Stimulated activated CD4-positive, alpha-beta T cell treated with anti-CD3 and anti-CD28 coated beads, Interleukin-1b, Interleukin-23, amount 100 ng/mL, for 4 hours (primary cell): ENCODE measurements at regions not wholly inside any gene's neighbourhood (a gene's known extent, or its start where the extent isn't known, plus 50 kb on each side); places are given as distances from the start of the nearest gene placed in this dataset.

Experiments used
- DNase-seq, 2 donors: peaks; one replicate each; pipeline ENCODE4 v3.0.0-alpha.2; 2020; ENCODE audit warnings: low read depth in 2 of 2

DNA sequence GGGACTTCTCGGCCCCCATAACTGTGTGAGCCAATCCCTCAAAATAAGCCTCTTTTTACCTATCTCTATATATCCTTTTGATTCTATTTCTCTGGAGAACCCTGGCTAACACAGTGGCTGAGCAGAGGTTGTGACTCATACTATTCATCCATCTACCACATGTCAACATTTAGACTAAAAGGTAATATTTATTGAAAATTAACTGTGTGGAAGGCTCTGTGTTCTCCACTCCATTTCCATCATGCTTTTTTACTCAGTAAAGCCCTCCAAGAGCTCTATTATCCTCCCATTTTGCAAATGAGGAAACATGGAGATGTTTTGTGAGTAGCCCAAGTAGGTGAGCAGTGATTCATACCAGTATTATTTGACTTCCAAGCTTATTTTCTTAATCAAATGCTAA lies 217.9 kb upstream of the DCBLD2 start:
- DNase-seq, result no peak

DNA sequence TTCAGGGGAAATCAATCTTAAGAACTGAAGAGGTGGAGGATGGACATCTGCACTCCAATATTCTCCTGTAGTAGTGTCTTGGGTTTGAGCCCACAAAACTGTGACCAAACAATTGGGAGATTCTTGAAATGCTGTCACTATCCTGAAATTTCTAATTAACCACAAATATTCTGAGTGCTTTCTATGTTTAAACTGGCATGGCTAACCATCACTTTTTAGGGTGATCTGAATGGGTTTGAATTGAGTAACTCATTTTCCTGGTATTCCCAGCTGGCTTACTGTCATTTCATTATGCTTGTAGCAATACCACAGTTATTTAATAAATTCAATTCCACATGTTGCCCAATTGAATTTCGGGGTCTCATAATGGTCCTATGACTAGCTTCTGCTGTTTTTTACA lies 216.9 kb upstream of the DCBLD2 start:
- DNase-seq, result no peak

DNA sequence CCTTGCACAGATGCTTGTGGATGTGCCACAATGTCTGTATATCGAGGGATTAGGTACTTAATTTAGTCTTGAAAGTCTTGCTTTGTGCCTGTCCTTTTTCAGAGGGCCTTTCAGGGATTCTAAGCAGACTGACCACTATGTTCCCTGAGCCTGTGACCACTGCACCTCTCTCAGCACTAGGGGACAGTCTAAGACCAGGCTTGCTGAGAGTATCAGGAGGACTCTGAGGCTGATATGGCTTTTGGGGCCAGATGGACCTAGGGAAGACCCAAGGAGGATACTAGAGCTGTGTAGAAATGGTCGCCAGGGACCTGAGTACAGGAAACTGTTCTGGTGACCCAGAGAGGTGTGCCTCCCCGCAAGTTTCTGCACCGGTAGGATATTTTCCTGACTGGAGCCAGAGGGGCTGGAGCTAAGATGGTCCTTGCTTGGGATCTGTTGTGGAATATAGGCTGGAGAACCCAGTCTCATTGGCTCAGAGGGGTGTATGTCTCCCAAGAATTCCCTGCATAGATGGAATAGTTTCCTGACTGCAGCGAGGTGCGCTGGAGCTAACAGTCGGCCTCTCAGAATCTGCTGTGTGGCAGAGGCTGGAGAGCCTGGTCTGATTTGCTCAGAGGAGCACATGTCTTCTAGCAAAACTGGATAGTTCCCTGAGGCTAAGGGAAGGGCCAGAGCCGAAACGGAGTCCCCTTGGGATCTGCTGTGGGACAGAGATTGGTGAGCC lies 213.2 kb upstream of the DCBLD2 start:
- DNase-seq, result no peak

DNA sequence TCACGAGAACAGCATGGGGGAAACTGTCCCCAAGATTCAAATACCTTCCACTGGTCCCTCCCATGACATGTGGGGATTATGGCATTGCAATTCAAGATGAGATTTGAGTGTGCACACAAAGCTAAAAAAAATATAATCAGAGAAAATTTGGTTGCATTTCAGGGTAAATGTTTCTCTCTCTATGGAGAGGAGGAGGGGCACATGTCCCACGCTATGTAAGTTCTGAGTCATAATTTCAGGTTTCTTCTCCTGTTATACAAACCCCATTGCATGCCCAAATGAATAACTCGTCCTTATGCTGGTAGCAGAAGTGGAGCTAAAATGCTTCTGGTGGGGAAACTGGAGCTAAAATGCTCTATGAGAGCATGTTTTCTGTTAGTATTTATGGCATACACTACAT lies 209.7 kb upstream of the DCBLD2 start:
- no peak for DNase-seq

DNA sequence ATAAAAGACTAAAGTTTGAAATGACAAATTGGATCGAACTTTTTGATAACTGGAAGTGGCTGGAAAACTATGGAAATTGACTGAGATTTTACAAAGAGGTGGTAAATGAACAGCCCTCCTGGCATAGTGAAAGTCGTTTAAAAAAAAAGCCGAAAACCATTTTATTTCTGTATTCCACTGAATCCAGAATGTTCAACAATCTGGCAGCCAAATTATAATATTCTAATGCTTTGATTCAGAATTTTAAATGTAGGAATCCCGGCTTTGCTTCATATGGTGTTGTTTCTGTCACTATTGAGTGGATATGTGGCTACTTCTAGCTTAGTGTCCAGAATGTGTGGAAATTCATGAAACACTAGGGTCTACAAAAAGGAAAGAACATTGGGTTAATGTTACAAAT lies 208.9 kb upstream of the DCBLD2 start:
- no peak for DNase-seq

DNA sequence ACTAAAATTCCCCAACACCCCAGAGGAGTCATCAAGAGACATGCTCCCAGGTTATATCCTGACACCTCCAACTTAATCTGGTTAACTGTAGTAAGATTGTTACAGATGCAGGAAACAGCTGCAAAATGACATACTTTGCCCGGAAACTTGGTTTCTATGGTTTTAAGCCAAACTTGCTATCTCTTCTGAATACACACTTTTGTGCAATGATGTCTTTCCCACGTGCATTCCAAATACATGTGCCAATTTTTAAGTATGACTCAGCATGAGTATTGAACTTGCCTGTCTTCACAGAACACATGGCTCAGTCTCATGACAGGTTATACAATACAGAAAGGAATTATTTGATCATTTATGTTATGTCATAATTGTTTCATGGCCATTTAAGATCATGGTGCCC lies 207.0 kb upstream of the DCBLD2 start:
- no peak for DNase-seq

DNA sequence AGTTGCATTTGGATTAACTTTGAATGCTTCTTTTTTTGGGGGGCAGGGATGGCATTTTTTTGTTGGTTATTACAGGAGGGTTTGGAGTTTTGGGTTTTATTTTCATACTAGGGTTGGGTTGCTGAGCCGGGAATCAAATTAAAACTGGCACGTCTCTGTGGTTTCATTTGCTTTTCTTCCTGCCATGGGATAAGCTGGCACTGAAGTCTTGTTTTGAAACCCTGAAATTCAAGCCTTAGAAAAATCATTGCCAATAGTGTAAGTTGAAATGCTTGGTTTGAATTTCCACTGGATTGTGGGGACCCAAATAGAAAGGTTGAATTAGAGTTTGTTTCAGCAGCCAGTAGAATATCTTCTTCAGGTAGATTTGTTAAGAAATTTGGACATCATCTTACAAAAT lies 193.1 kb upstream of the DCBLD2 start:
- DNase-seq, result no peak

DNA sequence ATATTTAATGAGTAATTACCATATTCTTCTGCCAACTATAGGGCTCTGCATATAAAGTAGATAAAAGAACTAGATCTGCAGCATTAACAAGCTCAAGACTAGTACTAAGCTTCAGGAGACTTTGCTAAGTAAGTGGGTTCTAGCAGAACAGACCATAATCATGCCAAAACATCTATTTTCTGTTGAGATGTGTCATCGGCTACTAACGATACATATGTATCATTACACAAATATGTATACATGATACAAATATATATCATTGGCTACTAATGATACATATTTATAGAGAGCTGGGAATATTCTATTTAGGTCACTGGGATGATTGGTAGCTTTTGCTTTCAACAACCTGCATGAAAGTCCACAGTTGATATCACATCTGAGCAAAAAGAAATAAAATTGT lies 185.8 kb upstream of the DCBLD2 start:
- no peak for DNase-seq

DNA sequence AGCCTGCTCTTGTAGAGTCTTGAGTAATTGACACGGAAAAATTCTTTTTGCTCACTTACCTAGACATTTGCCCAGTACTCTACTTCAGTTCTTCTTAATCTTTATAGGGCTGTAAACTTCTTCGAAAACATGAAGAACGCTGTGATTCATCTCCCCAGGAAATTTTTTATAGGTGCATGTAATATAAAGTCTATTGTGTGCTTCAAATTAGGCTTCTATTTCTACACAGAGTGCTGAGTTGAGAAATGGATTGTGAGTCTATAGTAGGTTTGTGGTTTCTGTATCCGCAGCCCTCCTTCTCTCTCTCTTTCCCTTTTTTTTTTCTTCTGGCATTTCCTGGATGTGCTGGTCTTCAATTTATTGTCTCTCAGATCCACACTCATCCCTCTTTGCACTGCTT lies 183.3 kb upstream of the DCBLD2 start:
- DNase-seq, result no peak

DNA sequence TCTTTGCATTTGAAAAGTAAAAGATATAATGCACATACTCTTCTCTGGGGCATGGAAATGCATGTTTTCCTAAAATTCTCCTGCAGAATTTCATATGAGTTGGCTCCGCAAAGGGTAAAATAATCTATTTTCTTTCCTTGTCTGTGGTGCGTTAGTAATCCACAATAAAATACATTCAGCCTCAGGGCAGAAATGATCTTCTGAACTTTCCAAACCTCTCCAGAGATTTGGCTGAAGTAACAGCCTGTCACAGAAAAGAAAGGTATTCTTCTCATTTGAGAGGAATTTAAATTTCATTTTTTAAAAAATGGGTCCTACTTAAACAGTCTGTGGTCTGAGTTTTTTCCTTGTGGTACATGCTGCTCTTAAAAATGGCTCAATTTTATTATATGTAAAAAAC lies 182.7 kb upstream of the DCBLD2 start:
- DNase-seq, result no peak

DNA sequence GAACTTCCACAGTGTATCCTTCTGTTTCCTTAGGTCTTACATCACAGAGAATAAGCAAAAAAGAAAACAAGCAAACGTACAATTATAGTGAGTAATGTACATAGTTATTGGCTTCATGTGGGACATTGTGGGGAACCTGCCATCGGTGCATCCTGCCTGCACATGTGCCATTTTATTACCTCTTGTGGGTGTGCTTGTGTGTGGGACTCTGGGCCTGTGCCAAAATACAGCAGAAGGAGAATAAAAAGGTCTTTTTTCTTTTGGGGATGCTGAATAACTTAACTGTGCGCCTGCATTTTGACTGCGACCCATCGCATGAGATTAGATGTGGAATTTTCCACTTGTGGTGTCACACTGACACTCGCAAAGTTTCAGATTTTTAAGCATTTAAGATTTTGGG lies 169.6 kb upstream of the DCBLD2 start:
- no peak for DNase-seq

DNA sequence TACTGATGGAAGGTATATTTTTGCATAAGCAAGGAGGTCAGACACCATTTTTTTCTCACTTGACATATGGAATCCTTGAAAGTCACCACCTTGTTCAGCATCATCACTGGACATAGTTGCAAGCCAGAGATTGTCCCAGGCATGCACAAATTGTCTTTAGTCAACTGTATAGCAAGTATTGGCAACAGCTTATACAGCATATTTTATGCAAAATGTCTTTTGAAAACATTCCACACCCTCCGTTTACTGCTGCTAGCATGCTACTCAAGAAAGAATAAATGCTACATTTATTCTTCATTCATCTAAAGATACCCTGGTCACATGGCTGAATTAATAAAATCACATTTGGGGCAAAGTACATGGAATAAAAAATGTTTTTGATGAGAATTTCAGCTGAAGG lies 168.5 kb upstream of the DCBLD2 start:
- DNase-seq, result no peak

DNA sequence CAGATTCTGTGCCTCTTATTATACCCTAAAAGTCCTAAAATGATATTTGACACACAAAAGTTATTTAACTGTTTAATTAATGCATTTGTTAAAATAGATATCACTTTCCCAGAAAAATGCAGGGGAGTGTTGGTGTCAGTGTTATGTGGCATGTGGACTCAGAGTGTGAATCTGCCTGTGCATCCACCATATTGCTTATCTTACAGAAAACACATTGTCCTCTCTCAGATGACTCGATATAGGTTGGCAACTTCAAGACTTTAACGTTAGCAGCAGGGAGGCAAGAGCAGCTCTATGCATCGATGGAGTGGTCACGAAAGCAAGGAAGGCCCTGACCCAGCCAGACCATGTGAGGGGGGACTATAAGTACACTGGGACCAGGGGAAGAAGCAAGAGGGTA lies 165.4 kb upstream of the DCBLD2 start:
- DNase-seq, result no peak

DNA sequence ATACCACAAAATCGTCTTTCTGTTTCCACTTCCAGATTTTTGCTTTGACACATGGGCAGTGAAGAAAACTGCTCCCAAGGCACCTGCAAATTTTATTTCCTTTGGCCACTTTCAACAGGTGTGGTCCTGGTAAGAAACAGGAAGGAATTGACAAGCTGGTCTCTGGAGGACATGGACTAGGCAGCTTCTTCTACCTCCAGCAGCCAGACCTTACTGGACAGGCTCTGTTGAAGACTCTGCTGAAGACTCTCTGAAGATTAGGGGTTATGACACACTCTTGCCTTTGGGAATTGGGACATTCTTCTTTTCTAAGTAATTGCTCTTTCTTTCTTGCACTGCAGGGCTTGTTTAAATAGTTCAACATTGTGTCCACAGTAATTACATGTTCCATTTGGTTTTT lies 147.7 kb upstream of the DCBLD2 start:
- DNase-seq, result no peak

DNA sequence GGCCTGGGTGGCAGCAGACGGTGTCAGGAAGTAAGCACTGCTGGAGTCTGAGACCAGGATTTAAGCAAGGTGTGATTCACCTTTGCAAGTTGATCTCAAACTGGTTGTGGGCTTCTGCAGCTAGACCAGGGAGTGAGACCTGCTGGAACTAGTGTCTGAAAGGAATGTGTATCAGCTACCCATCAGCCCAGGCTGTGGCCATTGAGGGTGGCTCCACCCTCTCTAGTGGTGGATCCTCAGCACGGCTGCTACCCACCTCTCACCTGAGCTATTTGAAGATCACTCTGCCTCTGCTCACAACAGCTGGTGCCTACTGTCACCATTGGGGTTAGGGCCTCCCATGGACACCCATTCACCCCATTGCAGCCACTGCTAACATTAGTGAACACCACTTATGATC lies 140.3 kb upstream of the DCBLD2 start:
- no peak for DNase-seq

DNA sequence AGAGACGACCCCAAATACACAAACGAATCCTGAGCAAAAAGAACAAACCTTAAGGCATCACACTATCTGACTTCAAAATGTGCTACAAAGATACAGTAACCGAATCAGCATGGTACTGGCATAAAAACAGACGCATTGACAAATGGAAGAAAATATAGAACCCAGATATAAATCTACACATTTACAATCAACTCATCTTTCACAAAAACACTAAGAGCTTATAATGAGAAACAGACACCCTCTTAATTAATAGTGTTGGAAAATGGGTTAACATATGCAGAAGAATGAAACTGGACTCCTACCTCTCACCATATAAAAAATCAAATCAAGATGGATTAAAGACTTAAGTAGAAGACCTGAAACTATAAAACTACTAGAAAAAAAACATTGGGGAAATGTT lies 130.3 kb upstream of the DCBLD2 start:
- DNase-seq, result no peak

DNA sequence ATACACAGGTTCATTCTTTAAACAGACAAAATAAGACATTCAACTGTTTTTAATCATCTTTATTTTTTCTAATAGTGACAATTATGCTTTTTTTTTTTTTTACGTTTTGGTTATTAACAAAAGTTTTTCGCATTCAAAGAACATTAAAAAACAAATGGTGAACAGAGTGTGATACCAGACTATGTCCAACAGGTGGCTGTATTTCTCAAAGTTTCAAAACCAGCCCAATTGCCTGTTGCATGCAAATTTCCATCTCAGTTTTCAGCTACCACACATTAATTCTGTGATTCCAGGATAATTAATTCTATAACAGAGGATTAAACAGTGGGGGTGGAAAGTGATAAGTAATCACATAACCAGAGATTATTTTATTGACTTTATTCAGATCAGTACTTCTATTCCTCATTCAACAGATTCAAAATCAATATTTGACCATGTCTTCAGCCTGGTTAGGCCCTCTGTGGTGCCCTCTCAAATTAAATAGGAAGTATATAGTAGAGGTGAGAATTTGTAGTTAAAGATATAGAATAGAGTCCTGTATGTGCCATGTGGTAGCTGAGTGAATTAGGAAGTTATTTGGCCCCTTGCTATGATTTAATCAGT lies 122.2 kb upstream of the DCBLD2 start:
- no peak for DNase-seq

DNA sequence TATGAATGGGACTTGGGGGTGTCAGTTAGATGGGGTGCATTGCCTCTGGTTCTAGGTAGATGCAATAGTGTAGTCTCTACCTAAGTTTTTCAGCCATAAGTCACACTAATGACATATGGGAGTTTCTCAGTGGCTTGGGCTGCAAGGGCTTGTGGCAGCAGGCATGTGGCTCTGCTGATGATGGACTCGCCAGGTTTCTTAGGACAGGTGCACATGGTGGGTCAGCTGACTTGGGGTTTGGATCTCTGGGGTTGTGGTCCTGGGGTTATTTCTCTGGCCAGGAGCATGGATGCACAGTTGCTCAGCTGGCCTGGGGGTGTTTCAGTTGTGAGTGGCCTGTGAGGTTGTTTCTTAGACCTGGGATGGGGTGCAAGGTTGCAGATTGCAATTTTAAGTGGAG lies 120.0 kb upstream of the DCBLD2 start:
- DNase-seq, result no peak

DNA sequence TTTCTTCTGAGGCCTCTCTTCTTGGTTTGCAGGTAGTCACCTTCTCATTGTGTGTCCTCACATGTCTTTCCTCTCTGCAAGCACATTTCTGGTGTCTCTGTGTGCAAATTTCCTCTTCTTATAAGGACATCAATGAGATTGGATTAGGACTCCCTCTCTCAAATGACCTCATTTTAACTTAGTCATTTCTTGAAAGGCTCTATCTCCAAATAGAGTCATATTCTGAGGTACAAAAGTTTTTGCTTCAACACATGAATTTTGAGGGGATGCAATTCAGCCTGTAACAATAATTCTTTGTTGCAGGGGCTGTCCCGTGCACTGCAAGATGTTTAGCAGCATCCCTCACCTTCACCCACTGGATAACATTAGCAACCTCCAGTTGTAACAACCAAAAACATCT lies 115.0 kb upstream of the DCBLD2 start:
- no peak for DNase-seq

DNA sequence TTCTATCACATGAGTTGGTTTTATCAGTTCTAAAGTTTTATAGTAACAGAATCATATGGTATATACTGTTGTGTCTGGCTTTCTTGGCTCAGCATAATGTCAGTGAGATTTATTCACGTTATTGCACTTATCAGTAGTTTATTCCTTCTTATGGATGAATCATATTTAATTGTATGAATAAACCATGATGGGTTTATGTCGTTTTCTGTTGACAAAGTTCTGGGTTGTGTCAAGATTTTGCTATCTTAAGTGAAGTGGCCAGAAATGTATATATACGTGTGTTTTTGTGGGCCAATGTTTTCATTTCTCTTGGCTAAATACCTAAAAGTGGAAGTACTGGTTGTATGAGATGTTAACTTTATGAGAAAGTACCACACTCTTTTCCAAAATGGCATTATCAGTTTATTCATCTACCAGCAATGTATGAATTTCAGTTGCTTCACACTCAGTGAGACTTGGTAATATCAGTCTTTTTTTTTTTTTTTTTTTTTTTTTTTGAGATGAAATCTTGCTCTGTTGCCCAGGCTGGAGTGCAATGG lies 112.4 kb upstream of the DCBLD2 start:
- DNase-seq, result no peak

DNA sequence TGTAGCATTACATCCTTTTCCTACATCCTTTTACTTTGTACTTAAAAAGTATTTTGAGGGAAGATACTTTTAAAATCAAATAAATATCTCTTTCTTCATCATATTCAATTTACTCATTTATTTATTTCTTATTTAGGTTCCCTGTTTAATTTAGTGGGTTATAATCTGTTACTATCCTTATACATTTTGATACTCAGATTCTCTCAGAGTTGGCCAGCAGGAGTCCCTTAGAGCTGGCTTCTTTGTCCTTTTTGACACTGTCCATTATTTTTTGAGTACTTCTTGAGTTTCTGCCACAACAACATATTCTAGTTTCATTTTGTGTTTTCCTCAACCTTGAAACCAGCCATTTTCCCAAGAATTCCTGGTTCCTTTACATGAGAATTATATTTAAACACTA lies 111.6 kb upstream of the DCBLD2 start:
- DNase-seq, result no peak

DNA sequence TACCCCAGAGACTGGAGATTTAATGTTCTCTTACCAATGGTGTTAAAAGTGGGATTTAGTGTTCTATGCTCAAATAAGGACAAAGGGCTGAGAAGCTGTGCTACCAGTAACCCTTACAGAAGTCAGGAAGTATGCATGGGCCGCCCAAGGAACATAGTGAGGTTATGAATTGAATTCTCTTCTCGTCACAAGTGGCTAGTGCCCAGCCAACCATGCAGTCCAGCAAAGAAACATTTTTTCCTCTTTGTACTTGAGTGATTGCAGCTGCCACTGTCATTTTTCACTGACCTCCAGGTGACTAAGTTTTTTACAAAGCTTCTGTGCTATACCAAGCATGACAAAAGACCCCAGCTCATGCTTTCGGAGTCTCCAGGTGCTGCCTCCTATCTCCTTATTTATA lies 110.6 kb upstream of the DCBLD2 start:
- no peak for DNase-seq

DNA sequence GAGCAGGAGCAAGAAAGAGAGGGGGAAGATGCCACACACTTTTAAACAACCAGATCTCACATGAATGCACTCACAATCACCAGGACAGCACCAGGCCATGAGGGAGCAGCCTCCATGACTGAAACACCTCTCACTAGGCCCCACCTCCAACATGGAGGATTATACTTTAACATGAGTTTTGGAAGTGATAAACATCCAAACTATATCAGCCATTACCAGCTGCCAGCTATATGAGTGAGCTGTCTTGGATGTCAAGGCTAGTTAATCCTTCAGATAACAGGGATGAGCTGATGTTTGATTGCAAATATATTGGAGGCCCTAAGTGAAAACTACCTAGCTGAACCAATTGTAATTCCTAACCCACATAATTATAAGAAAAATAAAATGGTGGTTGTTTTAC lies 108.4 kb upstream of the DCBLD2 start:
- DNase-seq, result no peak

DNA sequence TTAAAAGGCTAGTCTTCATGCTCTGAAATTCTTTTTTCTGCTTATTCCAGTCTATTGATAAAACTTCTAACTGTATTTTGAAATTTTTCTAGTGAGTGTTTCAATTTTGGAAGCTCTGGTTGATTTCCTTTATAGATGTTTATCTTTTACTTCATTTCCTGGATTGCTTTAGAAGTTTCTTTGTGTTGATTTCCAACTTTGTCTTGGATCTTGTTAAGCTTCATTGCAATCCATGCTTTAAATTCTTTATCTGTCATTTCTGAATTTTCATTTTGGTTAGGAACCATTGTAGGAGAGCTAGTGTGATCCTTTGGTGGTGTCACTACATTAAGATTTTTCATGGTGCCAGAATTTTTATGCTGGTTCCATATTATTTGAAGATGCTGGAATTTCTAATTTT lies 105.2 kb upstream of the DCBLD2 start:
- no peak for DNase-seq
